Transverse colon (tissue), 4 donors: ENCODE measurements at regions not wholly inside any gene's neighbourhood (a gene's known extent, or its start where the extent isn't known, plus 50 kb on each side); places are given as distances from the start of the nearest gene placed in this dataset.

Experiments
- POLR2AphosphoS5 ChIP-seq, 3 donors: sonication (generic); formaldehyde crosslinking; IDR thresholded peaks; one replicate each; pipeline ENCODE4 v1.6.1; 2016; ENCODE audit warnings: antibody characterized with exemption in 3 of 3
- TF ChIP-seq, protein P1 (sequence below), 5 experiments: fragments of 200-600 bp in 3 of 5; fragments of 450-650 bp in 2 of 5; sonication (generic) in 3 of 5; IDR thresholded peaks; 1 replicate in 2 of 5; 2 replicates in 3 of 5; pipeline ENCODE4 v1.5.1; 2016 to 2017; ENCODE audit warnings: antibody characterized with exemption in 5 of 5, inconsistent platforms in 3 of 5, mild to moderate bottlenecking in 2 of 5, moderate library complexity in 1 of 5

GRCh38 chr7:25658375-25658774 lies 430.1 kb upstream of the NPVF start:
- TF ChIP-seq, protein P1, sequence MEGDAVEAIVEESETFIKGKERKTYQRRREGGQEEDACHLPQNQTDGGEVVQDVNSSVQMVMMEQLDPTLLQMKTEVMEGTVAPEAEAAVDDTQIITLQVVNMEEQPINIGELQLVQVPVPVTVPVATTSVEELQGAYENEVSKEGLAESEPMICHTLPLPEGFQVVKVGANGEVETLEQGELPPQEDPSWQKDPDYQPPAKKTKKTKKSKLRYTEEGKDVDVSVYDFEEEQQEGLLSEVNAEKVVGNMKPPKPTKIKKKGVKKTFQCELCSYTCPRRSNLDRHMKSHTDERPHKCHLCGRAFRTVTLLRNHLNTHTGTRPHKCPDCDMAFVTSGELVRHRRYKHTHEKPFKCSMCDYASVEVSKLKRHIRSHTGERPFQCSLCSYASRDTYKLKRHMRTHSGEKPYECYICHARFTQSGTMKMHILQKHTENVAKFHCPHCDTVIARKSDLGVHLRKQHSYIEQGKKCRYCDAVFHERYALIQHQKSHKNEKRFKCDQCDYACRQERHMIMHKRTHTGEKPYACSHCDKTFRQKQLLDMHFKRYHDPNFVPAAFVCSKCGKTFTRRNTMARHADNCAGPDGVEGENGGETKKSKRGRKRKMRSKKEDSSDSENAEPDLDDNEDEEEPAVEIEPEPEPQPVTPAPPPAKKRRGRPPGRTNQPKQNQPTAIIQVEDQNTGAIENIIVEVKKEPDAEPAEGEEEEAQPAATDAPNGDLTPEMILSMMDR (IDR thresholded peaks at IDR 0.05): no peak
- TF ChIP-seq POLR2AphosphoS5 (IDR thresholded peaks at IDR 0.05): no peak
